LNCaP clone FGC (cell line): ENCODE measurements at regions not wholly inside any gene's neighbourhood (a gene's known extent, or its start where the extent isn't known, plus 50 kb on each side); places are given as distances from the start of the nearest gene placed in this dataset.

ENCODE experiments used
- DNase-seq: peaks from one replicate; pipeline ENCODE4 v3.0.0-alpha.2; 2011; ENCODE audit warnings: low read depth
- H3K4me3 ChIP-seq: 2 replicates; pipeline ENCODE4 v1.5.1; 2011; ENCODE audit warnings: mild to moderate bottlenecking, low read depth, low read length, control low read depth
- TF ChIP-seq, protein P1 (sequence below): IDR thresholded peaks from 2 replicates; pipeline ENCODE4 v1.5.1; 2012; ENCODE audit warnings: mild to moderate bottlenecking; ENCODE audit not compliant: control insufficient read depth, insufficient read depth; ENCODE audit errors: extremely low read depth

DNA sequence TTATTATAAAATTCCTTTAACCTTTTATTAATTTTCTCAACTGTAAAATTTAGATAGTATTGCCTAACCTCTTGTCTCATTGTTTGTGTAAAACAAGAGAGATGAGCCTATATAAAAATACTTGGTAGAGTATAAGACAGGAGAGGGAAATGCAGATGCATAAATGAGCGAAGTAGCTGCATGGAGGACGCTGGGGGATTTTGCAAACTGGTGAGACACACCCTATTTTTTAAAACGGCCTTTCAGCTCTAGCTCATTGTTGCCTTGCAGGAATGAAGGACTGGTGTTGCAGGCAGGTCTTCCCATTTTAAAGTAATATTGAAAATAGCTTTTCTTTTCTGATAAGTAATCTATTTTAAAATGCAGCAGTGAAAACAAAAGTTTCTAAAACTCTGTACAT, 435.3 kb upstream of the HNRNPA3 start:
- DNase-seq, result no peak
- H3K4me3 ChIP-seq, result no peak overlapping the region

DNA sequence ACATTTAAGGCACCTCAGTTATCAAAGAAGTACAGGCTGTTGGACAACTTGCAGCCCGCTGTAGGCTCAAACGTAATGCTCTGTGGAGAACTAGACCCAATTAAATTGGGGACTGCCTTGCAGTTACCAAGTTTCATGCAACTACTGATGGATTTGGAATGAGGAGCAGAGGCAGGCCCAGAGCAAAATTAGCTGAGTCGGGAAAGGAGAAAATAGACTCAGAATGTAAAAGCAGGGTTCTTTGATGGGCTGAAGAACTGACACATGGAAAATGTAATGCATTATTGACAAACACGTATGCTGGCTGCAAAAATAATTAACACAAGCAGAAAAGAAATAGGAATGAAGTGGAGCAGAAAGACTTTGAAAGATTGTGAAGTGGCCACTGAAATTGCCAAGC, 432.7 kb upstream of the HNRNPA3 start:
- TF ChIP-seq, protein P1, sequence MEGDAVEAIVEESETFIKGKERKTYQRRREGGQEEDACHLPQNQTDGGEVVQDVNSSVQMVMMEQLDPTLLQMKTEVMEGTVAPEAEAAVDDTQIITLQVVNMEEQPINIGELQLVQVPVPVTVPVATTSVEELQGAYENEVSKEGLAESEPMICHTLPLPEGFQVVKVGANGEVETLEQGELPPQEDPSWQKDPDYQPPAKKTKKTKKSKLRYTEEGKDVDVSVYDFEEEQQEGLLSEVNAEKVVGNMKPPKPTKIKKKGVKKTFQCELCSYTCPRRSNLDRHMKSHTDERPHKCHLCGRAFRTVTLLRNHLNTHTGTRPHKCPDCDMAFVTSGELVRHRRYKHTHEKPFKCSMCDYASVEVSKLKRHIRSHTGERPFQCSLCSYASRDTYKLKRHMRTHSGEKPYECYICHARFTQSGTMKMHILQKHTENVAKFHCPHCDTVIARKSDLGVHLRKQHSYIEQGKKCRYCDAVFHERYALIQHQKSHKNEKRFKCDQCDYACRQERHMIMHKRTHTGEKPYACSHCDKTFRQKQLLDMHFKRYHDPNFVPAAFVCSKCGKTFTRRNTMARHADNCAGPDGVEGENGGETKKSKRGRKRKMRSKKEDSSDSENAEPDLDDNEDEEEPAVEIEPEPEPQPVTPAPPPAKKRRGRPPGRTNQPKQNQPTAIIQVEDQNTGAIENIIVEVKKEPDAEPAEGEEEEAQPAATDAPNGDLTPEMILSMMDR, result no peak
- H3K4me3 ChIP-seq, result no peak overlapping the region
- DNase-seq, result no peak

More for the DNA sequence above, 435.3 kb upstream of the HNRNPA3 start:
- TF ChIP-seq, protein P1, result no peak

DNA sequence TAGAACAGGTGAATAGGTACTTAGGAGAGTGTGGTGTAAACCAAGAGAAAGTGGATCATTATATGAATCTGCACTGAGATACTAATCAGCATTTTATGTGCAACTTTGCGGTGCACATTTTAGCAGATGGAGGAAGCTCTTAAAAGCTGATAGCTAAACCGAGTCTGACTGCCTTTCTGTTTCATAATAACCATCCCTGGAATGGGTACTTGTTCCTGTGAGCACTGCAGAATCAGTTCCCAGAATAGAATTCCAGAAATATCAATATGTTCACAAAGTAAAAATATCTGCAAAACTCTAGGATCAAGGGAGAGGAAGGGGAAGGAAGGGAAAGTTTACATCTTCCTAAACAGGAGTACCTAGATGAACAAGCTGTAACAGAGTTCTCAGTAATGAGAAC, 432.2 kb upstream of the HNRNPA3 start:
- TF ChIP-seq, protein P1, result no peak
- no peak overlapping the region for H3K4me3 ChIP-seq
- DNase-seq, result no peak

DNA sequence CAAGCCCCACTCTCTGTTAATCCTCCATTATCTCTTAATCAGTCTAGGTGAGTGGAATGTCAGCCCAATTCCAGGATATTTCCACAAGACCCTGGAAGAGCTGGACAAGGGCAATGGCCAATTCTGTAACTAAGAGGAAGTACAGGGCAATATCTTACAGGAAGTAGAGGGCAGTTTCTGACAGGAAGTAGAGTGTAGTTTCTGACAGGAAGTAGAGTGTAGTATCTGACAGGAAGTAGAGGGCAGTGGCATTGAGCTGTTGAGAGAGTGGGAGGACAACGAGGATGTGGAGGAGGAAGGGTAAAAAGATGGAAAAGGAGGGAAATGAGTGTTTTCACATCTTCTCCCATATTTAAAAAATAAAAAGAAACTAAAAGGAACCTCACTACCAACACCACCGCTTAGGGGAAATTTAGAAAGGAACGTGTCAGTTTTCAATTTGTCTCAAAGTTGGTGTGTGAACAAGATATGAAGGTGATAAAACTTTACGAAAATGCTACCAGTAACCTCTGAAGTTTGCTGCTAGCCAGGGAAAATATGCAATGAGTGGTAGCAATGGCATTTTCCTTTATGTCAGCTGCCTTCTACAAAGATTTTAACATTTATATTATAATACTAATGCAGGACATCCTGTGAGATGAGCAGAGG, 430.9 kb upstream of the HNRNPA3 start:
- TF ChIP-seq, protein P1, result no peak
- H3K4me3 ChIP-seq, result no peak overlapping the region

DNA sequence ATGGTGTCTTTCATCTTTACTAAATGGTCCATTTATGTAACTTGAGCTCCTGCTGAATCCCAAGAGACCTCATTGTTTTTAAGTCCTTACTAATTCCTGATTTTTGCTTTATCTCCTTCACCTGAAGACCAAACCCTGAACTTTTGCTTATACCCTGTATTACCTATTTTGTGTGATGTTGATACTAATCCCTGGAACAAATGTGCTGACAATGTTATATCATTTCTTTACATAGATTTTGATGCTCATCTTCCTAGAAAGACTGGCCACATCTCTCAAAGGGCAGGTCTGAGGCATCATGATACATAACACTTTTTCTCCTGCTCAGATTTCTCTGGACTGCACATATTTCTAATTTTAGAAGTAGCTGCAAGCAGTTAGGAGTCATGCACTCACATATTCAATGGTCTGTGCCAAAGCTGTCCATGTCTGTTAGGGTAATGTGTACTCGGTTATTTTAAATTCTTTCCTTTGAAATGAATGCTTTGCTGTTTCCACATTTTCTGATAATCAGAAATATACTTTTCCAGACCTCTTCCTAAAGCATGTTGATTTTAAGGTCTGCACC, 427.9 kb upstream of the HNRNPA3 start:
- no peak for DNase-seq
- H3K4me3 ChIP-seq, result no peak overlapping the region
- TF ChIP-seq, protein P1, result no peak

More for the DNA sequence above, 430.9 kb upstream of the HNRNPA3 start:
- DNase-seq, result no peak

DNA sequence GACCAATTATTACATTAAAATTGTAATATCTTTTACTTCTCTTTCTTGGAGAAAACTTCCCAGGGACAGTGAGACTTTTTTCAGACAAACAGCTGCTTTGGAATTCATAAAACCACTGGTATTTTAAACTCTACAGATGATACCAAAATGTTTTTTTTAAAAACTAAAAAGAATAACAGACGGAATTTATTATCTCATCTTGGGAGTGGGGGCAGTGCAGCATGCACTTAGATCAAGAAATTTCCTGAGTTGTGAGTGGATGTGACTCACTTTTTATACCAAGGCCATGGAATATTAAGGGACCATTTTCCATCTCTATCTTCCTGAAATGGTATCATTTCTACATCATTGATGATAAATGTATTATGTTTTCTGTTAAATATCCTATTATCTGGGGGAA, 422.8 kb upstream of the HNRNPA3 start:
- no peak overlapping the region for H3K4me3 ChIP-seq
- no peak for DNase-seq
- TF ChIP-seq, protein P1, result no peak

DNA sequence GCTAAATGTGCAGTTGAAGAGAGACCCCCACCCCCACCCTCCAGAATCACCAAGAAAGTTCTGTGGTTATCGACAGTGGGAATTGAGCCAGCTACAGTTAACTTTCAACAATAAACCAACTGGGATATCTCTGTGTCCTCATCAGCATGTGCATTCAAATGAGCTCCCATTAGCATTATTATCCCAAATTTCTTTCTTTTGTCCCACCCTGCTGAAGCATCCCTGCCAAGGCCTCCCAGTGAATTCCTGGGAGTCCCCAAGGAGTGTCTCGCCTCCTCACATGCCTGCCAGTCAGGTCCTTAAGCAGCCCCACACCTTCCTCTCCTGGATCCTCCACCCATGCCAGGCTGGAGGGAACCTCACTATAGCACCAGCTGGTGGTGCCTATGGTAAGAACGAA, 422.1 kb upstream of the HNRNPA3 start:
- no peak overlapping the region for H3K4me3 ChIP-seq

More for the DNA sequence above, 422.1 kb upstream of the HNRNPA3 start:
- TF ChIP-seq, protein P1, result no peak
- no peak for DNase-seq
